ENCODE measurements at regions not wholly inside any gene's neighbourhood (a gene's known extent, or its start where the extent isn't known, plus 50 kb on each side); places are given as distances from the start of the nearest gene placed in this dataset.

- no peak for TF ChIP-seq POLR2A (IDR thresholded peaks at IDR 0.05; ENCODE audit: low read depth, low read length)
- TF ChIP-seq TAF1 (IDR thresholded peaks at IDR 0.05; ENCODE audit: borderline replicate concordance, low read depth, low read length) = no peak
Observed at GRCh38 chr5:8053270-8053669, 184.3 kb downstream of the MTRR start.
